ENCODE measurements at regions not wholly inside any gene's neighbourhood (a gene's known extent, or its start where the extent isn't known, plus 50 kb on each side); places are given as distances from the start of the nearest gene placed in this dataset.

DNA sequence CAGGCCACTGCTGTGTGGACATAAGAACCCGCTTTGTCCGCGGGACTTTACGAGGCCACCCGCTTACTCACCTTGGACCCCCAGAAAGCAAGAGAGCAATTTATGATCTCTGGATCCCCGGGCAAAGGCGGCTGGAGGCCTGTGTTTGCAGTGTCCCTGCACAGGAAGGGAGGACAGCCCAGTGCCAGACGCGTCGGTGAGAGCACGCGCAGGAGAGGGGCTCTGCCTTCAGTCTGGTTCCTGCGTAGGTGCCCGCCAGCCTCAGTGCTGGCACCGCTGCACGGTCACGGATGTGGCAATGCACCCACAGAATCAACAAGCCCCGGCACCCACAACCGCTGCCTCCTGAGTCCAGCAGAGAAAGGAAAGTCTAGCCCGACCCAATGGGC, 248.4 kb downstream of the C16orf95 start:
- Histone ChIP-seq H3K79me2 (ENCODE audit: control insufficient read depth, insufficient read depth, low read length) (no peaks in the 10 kb centered on the region), H3K4ac (ENCODE audit: low read depth, low read length) (no peak overlapping the region), H3K27me3 (ENCODE audit: insufficient read depth, low read length, poor library complexity) (no peaks in the 10 kb centered on the region), H3K4me2 (ENCODE audit: low read length) (no peak overlapping the region), H3K18ac (ENCODE audit: low read length) (no peak overlapping the region), H3K4me3 (ENCODE audit: low read length) (no peak overlapping the region), H3K9ac (ENCODE audit: low read length) (no peak overlapping the region), H3K27ac (ENCODE audit: low read depth, low read length) (no peak overlapping the region), H3K56ac (ENCODE audit: low read length) (no peak overlapping the region), H2BK5ac (ENCODE audit: low read length) (no peak overlapping the region), H4K5ac (ENCODE audit: low read length) (no peak overlapping the region), H2BK15ac (replicated peaks; ENCODE audit: low read depth) (no peak overlapping the region), H3K79me1 (ENCODE audit: low read length) (no peaks in the 10 kb centered on the region), H2AK5ac (ENCODE audit: low read length) (no peak overlapping the region), H4K8ac (ENCODE audit: low read depth, low read length) (no peak overlapping the region), H3K36me3 (ENCODE audit: control insufficient read depth, insufficient read depth, low read length) (no peaks in the 10 kb centered on the region), H2BK120ac (ENCODE audit: low read depth, low read length) (no peak overlapping the region), H3K23ac (ENCODE audit: low read length) (no peak overlapping the region), H3K4me1 (ENCODE audit: control insufficient read depth, low read depth, low read length) (no peaks in the 10 kb centered on the region)
- no peak for DNase-seq
- no CpG with 5 or more reads among the region's 20 CpGs for WGBS (ENCODE audit: extremely low coverage, insufficient coverage, low lambda C conversion rate)

GRCh38 chr16:87070657-87071056, 246.5 kb downstream of the C16orf95 start:
- Histone ChIP-seq H4K5ac (ENCODE audit: low read length) (no peak overlapping the region), H3K4me2 (ENCODE audit: low read length) (no peak overlapping the region), H3K56ac (ENCODE audit: low read length) (no peak overlapping the region), H4K8ac (ENCODE audit: low read depth, low read length) (no peak overlapping the region), H3K79me2 (ENCODE audit: control insufficient read depth, insufficient read depth, low read length) (no peaks in the 10 kb centered on the region), H3K23ac (ENCODE audit: low read length) (no peak overlapping the region), H3K9ac (ENCODE audit: low read length) (no peak overlapping the region), H3K27me3 (ENCODE audit: insufficient read depth, low read length, poor library complexity) (no peaks in the 10 kb centered on the region), H3K18ac (ENCODE audit: low read length) (no peak overlapping the region), H3K27ac (ENCODE audit: low read depth, low read length) (no peak overlapping the region), H2BK5ac (ENCODE audit: low read length) (no peak overlapping the region), H2BK15ac (replicated peaks; ENCODE audit: low read depth) (no peak overlapping the region), H3K4me3 (ENCODE audit: low read length) (no peak overlapping the region), H3K79me1 (ENCODE audit: low read length) (no peaks in the 10 kb centered on the region), H3K36me3 (ENCODE audit: control insufficient read depth, insufficient read depth, low read length) (no peaks in the 10 kb centered on the region), H2AK5ac (ENCODE audit: low read length) (no peak overlapping the region), H3K4me1 (ENCODE audit: control insufficient read depth, low read depth, low read length) (no peaks in the 10 kb centered on the region), H2BK120ac (ENCODE audit: low read depth, low read length) (no peak overlapping the region), H3K4ac (ENCODE audit: low read depth, low read length) (no peak overlapping the region)
- no CpG with 5 or more reads among the region's 9 CpGs for WGBS (ENCODE audit: extremely low coverage, insufficient coverage, low lambda C conversion rate)
- no peak for DNase-seq

- H3K9ac ChIP-seq (ENCODE audit: low read length), result no peak overlapping the region
- no peak overlapping the region for H2BK5ac ChIP-seq (ENCODE audit: low read length)
- H3K4me2 ChIP-seq (ENCODE audit: low read length), result no peak overlapping the region
- H3K27ac ChIP-seq (ENCODE audit: low read depth, low read length), result no peak overlapping the region
- H2BK15ac ChIP-seq (replicated peaks; ENCODE audit: low read depth), result no peak overlapping the region
- H3K27me3 ChIP-seq (ENCODE audit: insufficient read depth, low read length, poor library complexity), result no peaks in the 10 kb centered on the region
- no peaks in the 10 kb centered on the region for H3K4me1 ChIP-seq (ENCODE audit: control insufficient read depth, low read depth, low read length)
- H3K79me2 ChIP-seq (ENCODE audit: control insufficient read depth, insufficient read depth, low read length), result no peaks in the 10 kb centered on the region
- no peaks in the 10 kb centered on the region for H3K79me1 ChIP-seq (ENCODE audit: low read length)
- H3K4me3 ChIP-seq (ENCODE audit: low read length), result no peak overlapping the region
- H3K4ac ChIP-seq (ENCODE audit: low read depth, low read length), result no peak overlapping the region
- H3K23ac ChIP-seq (ENCODE audit: low read length), result no peak overlapping the region
- no peaks in the 10 kb centered on the region for H3K36me3 ChIP-seq (ENCODE audit: control insufficient read depth, insufficient read depth, low read length)
- WGBS (ENCODE audit: extremely low coverage, insufficient coverage, low lambda C conversion rate), result no CpG with 5 or more reads among the region's 8 CpGs
- no peak overlapping the region for H3K18ac ChIP-seq (ENCODE audit: low read length)
- no peak overlapping the region for H4K5ac ChIP-seq (ENCODE audit: low read length)
- no peak overlapping the region for H2BK120ac ChIP-seq (ENCODE audit: low read depth, low read length)
- H4K8ac ChIP-seq (ENCODE audit: low read depth, low read length), result no peak overlapping the region
- no peak overlapping the region for H2AK5ac ChIP-seq (ENCODE audit: low read length)
- no peak overlapping the region for H3K56ac ChIP-seq (ENCODE audit: low read length)
- DNase-seq, result no peak
These were observed 245.1 kb downstream of the C16orf95 start for GRCh38 chr16:87072101-87072500.

GRCh38 chr16:87074641-87075318, 242.4 kb downstream of the C16orf95 start:
- Histone ChIP-seq H3K23ac (ENCODE audit: low read length) (no peak overlapping the region), H3K36me3 (ENCODE audit: control insufficient read depth, insufficient read depth, low read length) (no peaks in the 10 kb centered on the region), H2BK15ac (replicated peaks; ENCODE audit: low read depth) (no peak overlapping the region), H3K4ac (ENCODE audit: low read depth, low read length) (no peak overlapping the region), H2AK5ac (ENCODE audit: low read length) (no peak overlapping the region), H3K4me1 (ENCODE audit: control insufficient read depth, low read depth, low read length) (no peaks in the 10 kb centered on the region), H3K27me3 (ENCODE audit: insufficient read depth, low read length, poor library complexity) (no peaks in the 10 kb centered on the region), H2BK120ac (ENCODE audit: low read depth, low read length) (no peak overlapping the region), H3K27ac (ENCODE audit: low read depth, low read length) (no peak overlapping the region), H3K4me3 (ENCODE audit: low read length) (no peak overlapping the region), H3K56ac (ENCODE audit: low read length) (no peak overlapping the region), H4K8ac (ENCODE audit: low read depth, low read length) (no peak overlapping the region), H3K9ac (ENCODE audit: low read length) (no peak overlapping the region), H3K4me2 (ENCODE audit: low read length) (no peak overlapping the region), H3K79me2 (ENCODE audit: control insufficient read depth, insufficient read depth, low read length) (no peaks in the 10 kb centered on the region), H4K5ac (ENCODE audit: low read length) (no peak overlapping the region), H2BK5ac (ENCODE audit: low read length) (no peak overlapping the region), H3K18ac (ENCODE audit: low read length) (no peak overlapping the region), H3K79me1 (ENCODE audit: low read length) (no peaks in the 10 kb centered on the region)
- no CpG with 5 or more reads among the region's 19 CpGs for WGBS (ENCODE audit: extremely low coverage, insufficient coverage, low lambda C conversion rate)
- DNase-seq, result no peak

DNA sequence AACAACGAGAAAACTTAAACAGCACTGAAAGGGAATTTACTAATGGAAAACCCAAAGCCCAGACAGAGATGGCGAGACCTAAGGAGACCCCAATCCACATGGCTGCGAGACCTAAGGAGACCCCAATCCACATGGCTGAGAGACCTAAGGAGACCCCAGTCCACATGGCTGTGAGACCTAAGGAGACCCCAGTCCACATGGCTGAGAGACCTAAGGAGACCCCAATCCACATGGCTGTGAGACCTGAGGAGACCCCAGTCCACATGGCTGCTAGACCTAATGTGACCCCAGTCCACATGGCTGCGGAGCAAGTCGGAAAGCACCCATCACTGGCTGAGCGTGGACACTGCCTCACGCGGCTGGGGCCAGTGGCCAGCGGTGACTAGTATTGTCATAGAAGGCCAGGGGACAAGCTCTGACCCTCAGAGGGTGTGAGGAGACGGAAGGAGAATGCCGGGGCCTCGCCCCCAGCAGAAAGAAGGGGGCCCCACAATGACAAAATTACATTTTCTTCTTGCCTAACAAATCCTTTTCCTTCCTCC, 241.8 kb downstream of the C16orf95 start:
- H2BK5ac ChIP-seq (ENCODE audit: low read length), result no peak overlapping the region
- H3K18ac ChIP-seq (ENCODE audit: low read length), result no peak overlapping the region
- no peaks in the 10 kb centered on the region for H3K79me1 ChIP-seq (ENCODE audit: low read length)
- H3K4ac ChIP-seq (ENCODE audit: low read depth, low read length), result no peak overlapping the region
- H4K5ac ChIP-seq (ENCODE audit: low read length), result no peak overlapping the region
- H3K36me3 ChIP-seq (ENCODE audit: control insufficient read depth, insufficient read depth, low read length), result no peaks in the 10 kb centered on the region
- no peaks in the 10 kb centered on the region for H3K27me3 ChIP-seq (ENCODE audit: insufficient read depth, low read length, poor library complexity)
- no CpG with 5 or more reads among the region's 12 CpGs for WGBS (ENCODE audit: extremely low coverage, insufficient coverage, low lambda C conversion rate)
- H2BK120ac ChIP-seq (ENCODE audit: low read depth, low read length), result no peak overlapping the region
- no peak for DNase-seq
- H2BK15ac ChIP-seq (replicated peaks; ENCODE audit: low read depth), result no peak overlapping the region
- H4K8ac ChIP-seq (ENCODE audit: low read depth, low read length), result no peak overlapping the region
- H3K27ac ChIP-seq (ENCODE audit: low read depth, low read length), result no peak overlapping the region
- no peak overlapping the region for H2AK5ac ChIP-seq (ENCODE audit: low read length)
- H3K4me1 ChIP-seq (ENCODE audit: control insufficient read depth, low read depth, low read length), result no peaks in the 10 kb centered on the region
- H3K4me3 ChIP-seq (ENCODE audit: low read length), result no peak overlapping the region
- H3K4me2 ChIP-seq (ENCODE audit: low read length), result no peak overlapping the region
- H3K23ac ChIP-seq (ENCODE audit: low read length), result no peak overlapping the region
- H3K56ac ChIP-seq (ENCODE audit: low read length), result no peak overlapping the region
- H3K9ac ChIP-seq (ENCODE audit: low read length), result no peak overlapping the region
- H3K79me2 ChIP-seq (ENCODE audit: control insufficient read depth, insufficient read depth, low read length), result no peaks in the 10 kb centered on the region
